ENCODE measurements at regions not wholly inside any gene's neighbourhood (a gene's known extent, or its start where the extent isn't known, plus 50 kb on each side); places are given as distances from the start of the nearest gene placed in this dataset.

DNA sequence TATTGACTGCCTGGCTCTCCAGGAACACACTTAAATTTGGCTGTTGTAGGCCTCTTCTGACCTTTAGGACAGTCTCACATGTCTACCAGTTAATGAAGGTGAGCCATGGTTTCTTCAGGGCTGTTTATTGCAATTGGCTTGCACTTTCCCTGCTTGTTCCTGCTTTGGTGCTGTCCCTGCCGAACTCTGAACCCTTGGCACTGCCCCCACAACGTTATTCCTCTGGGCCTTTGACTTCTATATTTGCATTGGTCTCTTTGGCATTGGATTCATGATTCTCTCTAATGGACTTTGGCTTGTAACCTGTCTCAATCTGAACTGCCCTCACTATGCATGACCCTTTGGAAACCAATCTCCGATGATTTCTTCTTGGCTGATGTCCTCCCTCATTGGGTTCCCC, 299.4 kb downstream of the UTP18 start:
- no peak for DNase-seq (ENCODE audit: low read depth)

DNA sequence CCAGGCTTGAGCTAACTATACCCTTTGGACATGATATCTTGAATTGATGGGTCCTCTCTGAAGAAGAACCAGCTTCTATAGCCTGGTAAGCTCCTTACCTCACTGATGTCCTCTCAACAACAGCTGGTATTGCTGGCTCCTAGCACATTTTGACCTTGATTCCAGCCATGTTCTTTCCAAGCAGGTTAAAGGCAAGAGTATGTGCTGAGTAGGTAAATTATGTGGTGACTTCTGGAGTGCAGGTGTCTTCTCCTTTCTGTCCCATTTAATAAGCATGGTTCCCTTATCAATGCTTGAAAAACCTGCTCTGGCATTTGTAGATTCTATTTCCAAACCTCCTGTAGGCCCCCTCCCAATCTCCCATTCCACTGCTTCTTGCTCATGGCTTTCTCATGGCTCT, 300.1 kb downstream of the UTP18 start:
- DNase-seq (ENCODE audit: low read depth) = no peak

DNA sequence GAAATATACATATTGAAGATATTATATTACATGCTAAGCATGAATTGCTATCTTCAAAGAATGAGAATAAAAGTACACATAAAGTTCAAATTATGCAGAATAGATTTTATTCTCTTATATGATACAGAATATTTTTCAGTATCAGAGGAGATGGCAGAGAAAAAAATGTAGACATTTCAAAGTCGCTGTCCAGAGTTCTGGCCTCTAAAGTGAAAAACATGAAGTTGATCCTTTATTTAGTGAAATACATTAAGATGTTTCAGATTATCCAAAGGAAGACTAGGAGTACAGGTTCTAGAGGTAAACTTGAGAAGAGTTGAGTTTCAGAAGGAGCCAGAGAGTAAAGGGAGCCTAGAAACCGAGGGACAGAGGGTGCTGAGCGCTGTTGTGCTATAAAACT, 303.6 kb downstream of the UTP18 start:
- DNase-seq (ENCODE audit: low read depth) = no peak

DNA sequence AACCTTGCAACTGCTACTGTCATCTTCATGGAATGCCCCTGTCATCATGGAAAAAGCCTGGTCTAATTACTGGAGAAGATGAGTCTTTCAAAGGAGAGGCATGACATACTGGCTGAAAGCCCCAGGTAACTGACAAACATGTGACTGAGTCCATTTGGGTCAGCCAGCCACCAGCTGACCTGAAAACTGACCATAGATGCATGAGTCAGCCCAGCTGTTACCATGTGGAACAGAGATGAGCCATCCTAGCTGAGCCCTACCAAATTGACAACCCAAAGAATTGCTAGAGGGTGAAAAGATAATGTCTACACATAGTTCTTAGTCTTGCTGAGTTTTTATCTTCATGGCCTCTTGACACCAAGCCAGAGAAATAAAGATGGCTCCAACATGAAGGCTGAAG, 311.8 kb downstream of the UTP18 start:
- no peak for DNase-seq (ENCODE audit: low read depth)

Data from EH (cell line).